Endothelial cell of umbilical vein (primary cell): ENCODE measurements at regions not wholly inside any gene's neighbourhood (a gene's known extent, or its start where the extent isn't known, plus 50 kb on each side); places are given as distances from the start of the nearest gene placed in this dataset.

Source experiments
- BruUV-seq: library from RNA; stranded (reverse); fragments of 400-500 nt; replicated peaks from 2 replicates; lab custom pipeline; 2021; lab: Mats Ljungman, UMichigan
- CTCF ChIA-PET: fragments of 300-600, 350-600 bp; sonication (Branson Sonifier 250); formaldehyde crosslinking; loops from one replicate; lab custom pipeline; 2021; ENCODE audit warnings: antibody characterized with exemption, inconsistent platforms; lab: Charles Lee
- POLR2A ChIA-PET: fragments of 300-600, 350-600 bp; sonication (Branson Sonifier 250); formaldehyde crosslinking; loops from one replicate; lab custom pipeline; 2021; ENCODE audit warnings: antibody characterized with exemption, inconsistent platforms; lab: Charles Lee
- DNase-seq: peaks from one replicate; pipeline ENCODE4 v3.0.0-alpha.2; 2011; ENCODE audit warnings: low read depth, low spot score
- FAIRE-seq: peaks from 2 replicates; lab custom pipeline; 2011; peaks lifted over from hg19 to GRCh38; lab: Jason Lieb, UNC
- H2AFZ ChIP-seq: 2 replicates; pipeline ENCODE4 v1.6.0; 2012; ENCODE audit warnings: low read depth, low read length, control low read depth, inconsistent platforms
- H3K27ac ChIP-seq: 2 replicates; pipeline ENCODE4 v1.5.1; 2011; ENCODE audit warnings: low read depth, mild to moderate bottlenecking, control low read depth, low read length, moderate library complexity; ENCODE audit not compliant: insufficient read depth
- H3K27me3 ChIP-seq, 2 experiments: 2 replicates each; pipeline versions ENCODE4 v1.6.0 to v1.6.1; 2011; ENCODE audit warnings: low read length in 2 of 2, mixed read lengths in 1 of 2; ENCODE audit not compliant: control insufficient read depth in 2 of 2, insufficient read depth in 2 of 2
- H3K36me3 ChIP-seq, 2 experiments: 2 replicates in 1 of 2; 3 replicates in 1 of 2; pipeline ENCODE4 v1.5.1; 2011; ENCODE audit warnings: low read length in 2 of 2, mild to moderate bottlenecking in 1 of 2, moderate library complexity in 1 of 2; ENCODE audit not compliant: control insufficient read depth in 2 of 2, insufficient read depth in 2 of 2; ENCODE audit errors: extremely low read depth in 1 of 2
- H3K4me1 ChIP-seq: 3 replicates; pipeline ENCODE4 v1.5.1; 2011; ENCODE audit warnings: mild to moderate bottlenecking, low read length; ENCODE audit not compliant: control insufficient read depth, insufficient read depth; ENCODE audit errors: extremely low read depth
- H3K4me2 ChIP-seq: 2 replicates; pipeline ENCODE4 v1.6.1; 2011; ENCODE audit warnings: low read length, control low read depth, mixed read lengths; ENCODE audit not compliant: insufficient read depth
- H3K4me3 ChIP-seq, 3 experiments: fragments of 200-600 bp in 1 of 3; sonication (generic), shearing (Covaris generic) in 1 of 3; replicated peaks in 1 of 3; 2 replicates each; pipeline ENCODE4 v1.5.1; 2011 to 2016; ENCODE audit warnings: control low read depth in 3 of 3, low read length in 3 of 3, mild to moderate bottlenecking in 2 of 3, inconsistent platforms in 1 of 3, low read depth in 1 of 3, moderate library complexity in 1 of 3; ENCODE audit not compliant: insufficient read depth in 1 of 3
- H3K79me2 ChIP-seq: 2 replicates; pipeline ENCODE4 v1.6.0; 2012; ENCODE audit warnings: low read length, inconsistent platforms; ENCODE audit not compliant: control insufficient read depth, insufficient read depth
- H3K9ac ChIP-seq: replicated peaks from 2 replicates; pipeline ENCODE3; 2011; ENCODE audit warnings: low read length, control low read depth; ENCODE audit not compliant: insufficient read depth; ENCODE audit errors: extremely low read depth
- H3K9me1 ChIP-seq: replicated peaks from 3 replicates; pipeline ENCODE4 v1.6.0; 2011; ENCODE audit warnings: mild to moderate bottlenecking, low read length; ENCODE audit not compliant: control insufficient read depth, insufficient read depth; ENCODE audit errors: extremely low read depth
- H3K9me3 ChIP-seq: replicated peaks from 2 replicates; pipeline ENCODE4 v1.5.1; 2012; ENCODE audit warnings: low read length, inconsistent platforms; ENCODE audit not compliant: control insufficient read depth, insufficient read depth
- H4K20me1 ChIP-seq: replicated peaks from 2 replicates; pipeline ENCODE3; 2011; ENCODE audit warnings: mild to moderate bottlenecking, low read length; ENCODE audit not compliant: control insufficient read depth, insufficient read depth; ENCODE audit errors: extremely low read depth
- EZH2 ChIP-seq: IDR thresholded peaks from 2 replicates; pipeline ENCODE4 v1.6.1; 2012; ENCODE audit warnings: borderline replicate concordance, low read depth, mild to moderate bottlenecking, moderate library complexity, low read length, inconsistent platforms; ENCODE audit not compliant: severe bottlenecking
- FOS ChIP-seq: IDR thresholded peaks from 2 replicates; pipeline ENCODE4 v1.6.1; 2011; ENCODE audit warnings: mild to moderate bottlenecking, low read length, moderate library complexity, borderline replicate concordance; ENCODE audit not compliant: insufficient read depth
- GATA2 ChIP-seq: IDR thresholded peaks from 2 replicates; pipeline ENCODE4 v1.7.0; 2011; ENCODE audit warnings: low read depth, mild to moderate bottlenecking, moderate library complexity, mixed read lengths, low read length; ENCODE audit not compliant: insufficient read length, insufficient read depth
- JUN ChIP-seq: IDR thresholded peaks from 2 replicates; pipeline ENCODE4 v1.6.1; 2011; ENCODE audit warnings: borderline replicate concordance, low read depth; ENCODE audit not compliant: insufficient read length, insufficient read depth
- MYC ChIP-seq: IDR thresholded peaks from one replicate; pipeline ENCODE4 v1.6.1; 2011; ENCODE audit warnings: mild to moderate bottlenecking, low read depth, low read length
- POLR2A ChIP-seq: IDR thresholded peaks from 2 replicates; pipeline ENCODE4 v1.6.1; 2012; ENCODE audit warnings: low read depth, mild to moderate bottlenecking, control low read depth, low read length
- POLR2AphosphoS5 ChIP-seq: IDR thresholded peaks from 2 replicates; pipeline ENCODE4 v1.6.1; 2012; ENCODE audit warnings: low read depth, mild to moderate bottlenecking, control low read depth, low read length, moderate library complexity; ENCODE audit not compliant: insufficient read depth
- dilution Hi-C: fragments of 300-500 bp; cut with MboI; formaldehyde crosslinking; loops from one replicate; pipeline ENCODE4 v1.15.0; 2019; ENCODE audit warnings: low sequenced_read_pairs; ENCODE audit not compliant: extremely low pct_ligation_motif_present
- intact Hi-C: fragments of 100-400 bp; cut with micrococcal nuclease; formaldehyde crosslinking; loops from one replicate; pipeline ENCODE4 v1.10.0; 2022
- TF ChIP-seq, protein P1 (sequence below): IDR thresholded peaks from 2 replicates; pipeline ENCODE4 v1.6.1; 2011; ENCODE audit not compliant: insufficient read depth, insufficient read length
- TF ChIP-seq, protein P2 (sequence below), 2 donors: IDR thresholded peaks; 1 replicate in 1 of 2; 2 replicates in 1 of 2; pipeline ENCODE4 v1.5.1; 2011; ENCODE audit warnings: low read length in 2 of 2, mild to moderate bottlenecking in 2 of 2, moderate library complexity in 2 of 2, control low read depth in 1 of 2, inconsistent platforms in 1 of 2, low read depth in 1 of 2; ENCODE audit not compliant: insufficient read depth in 1 of 2; ENCODE audit errors: extremely low read depth in 1 of 2

DNA sequence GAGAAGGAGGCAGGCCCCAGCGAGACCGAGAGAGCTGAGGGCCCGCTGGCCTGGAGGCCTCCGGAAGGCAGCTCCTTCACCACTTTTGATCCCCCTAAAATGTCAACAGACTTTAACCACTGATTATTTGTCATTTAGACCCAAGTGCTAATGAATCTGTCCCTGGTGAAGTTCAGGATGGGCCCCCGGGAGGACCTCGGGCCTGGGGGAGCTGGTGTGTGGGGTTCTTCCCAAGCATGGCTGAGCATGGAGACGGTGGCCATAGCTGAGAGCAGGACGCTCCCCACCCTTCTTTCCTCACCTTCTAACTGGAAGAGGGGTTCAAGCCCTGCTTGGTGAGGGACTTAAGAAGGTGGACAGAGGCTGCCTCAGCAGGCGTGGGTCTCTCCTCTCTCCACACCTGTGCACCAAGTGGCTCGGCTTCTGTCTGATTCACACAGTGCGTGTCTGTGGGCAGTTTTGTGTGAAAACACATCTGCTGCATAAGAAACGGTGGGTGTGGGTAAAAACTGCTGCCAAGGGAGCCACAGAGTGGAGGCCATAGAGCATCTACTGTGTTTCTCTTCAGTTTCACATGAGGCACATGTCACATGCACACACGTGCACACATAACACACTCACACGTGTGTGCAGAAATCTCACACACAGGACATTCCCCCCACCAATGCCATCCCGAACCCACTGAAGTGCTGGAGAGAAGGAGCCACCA lies 53.5 kb upstream of the VIPR2 start:
- no peak overlapping the region for H3K27ac ChIP-seq
- TF ChIP-seq, protein P1, sequence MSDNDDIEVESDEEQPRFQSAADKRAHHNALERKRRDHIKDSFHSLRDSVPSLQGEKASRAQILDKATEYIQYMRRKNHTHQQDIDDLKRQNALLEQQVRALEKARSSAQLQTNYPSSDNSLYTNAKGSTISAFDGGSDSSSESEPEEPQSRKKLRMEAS: no peak
- TF ChIP-seq JUN (no peak), MYC (no peak), FOS (no peak), POLR2A (no peak), POLR2AphosphoS5 (no peak), GATA2 (no peak), EZH2 (no peak)
- TF ChIP-seq, protein P2, sequence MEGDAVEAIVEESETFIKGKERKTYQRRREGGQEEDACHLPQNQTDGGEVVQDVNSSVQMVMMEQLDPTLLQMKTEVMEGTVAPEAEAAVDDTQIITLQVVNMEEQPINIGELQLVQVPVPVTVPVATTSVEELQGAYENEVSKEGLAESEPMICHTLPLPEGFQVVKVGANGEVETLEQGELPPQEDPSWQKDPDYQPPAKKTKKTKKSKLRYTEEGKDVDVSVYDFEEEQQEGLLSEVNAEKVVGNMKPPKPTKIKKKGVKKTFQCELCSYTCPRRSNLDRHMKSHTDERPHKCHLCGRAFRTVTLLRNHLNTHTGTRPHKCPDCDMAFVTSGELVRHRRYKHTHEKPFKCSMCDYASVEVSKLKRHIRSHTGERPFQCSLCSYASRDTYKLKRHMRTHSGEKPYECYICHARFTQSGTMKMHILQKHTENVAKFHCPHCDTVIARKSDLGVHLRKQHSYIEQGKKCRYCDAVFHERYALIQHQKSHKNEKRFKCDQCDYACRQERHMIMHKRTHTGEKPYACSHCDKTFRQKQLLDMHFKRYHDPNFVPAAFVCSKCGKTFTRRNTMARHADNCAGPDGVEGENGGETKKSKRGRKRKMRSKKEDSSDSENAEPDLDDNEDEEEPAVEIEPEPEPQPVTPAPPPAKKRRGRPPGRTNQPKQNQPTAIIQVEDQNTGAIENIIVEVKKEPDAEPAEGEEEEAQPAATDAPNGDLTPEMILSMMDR (IDR thresholded peaks at IDR 0.05; ENCODE audit: extremely low read depth in 1 of 2, insufficient read depth in 1 of 2, low read depth in 1 of 2, low read length in 2 of 2): no peak
- no peak overlapping the region for H3K4me2 ChIP-seq
- no peaks in the 10 kb centered on the region for H3K27me3 ChIP-seq
- intact Hi-C loops (no loop called here), dilution Hi-C loops (no loop called here)
- H3K36me3 ChIP-seq: no peaks in the 10 kb centered on the region
- no peak overlapping the region for H3K9ac ChIP-seq
- no peak for FAIRE-seq
- H3K9me3 ChIP-seq: no peaks in the 10 kb centered on the region
- DNase-seq: no peak
- H3K4me1 ChIP-seq: no peaks in the 10 kb centered on the region
- ChIA-PET POLR2A (no interaction called here), CTCF (no interaction called here)
- H3K79me2 ChIP-seq: no peaks in the 10 kb centered on the region
- H3K9me1 ChIP-seq: no peaks in the 10 kb centered on the region
- no TSS peak for BruUV-seq
- H4K20me1 ChIP-seq: no peaks in the 10 kb centered on the region
- no peak overlapping the region for H2AFZ ChIP-seq
- no peak overlapping the region for H3K4me3 ChIP-seq
